Hepatic stellate cell (primary cell): ENCODE measurements at regions not wholly inside any gene's neighbourhood (a gene's known extent, or its start where the extent isn't known, plus 50 kb on each side); places are given as distances from the start of the nearest gene placed in this dataset.
"Not testable (repeated sequence)": the region's sequence is repeated elsewhere in the genome, so short reads cannot be mapped to it uniquely, and the experiment has no call there.

Source experiments
- DNase-seq: peaks from one replicate; pipeline ENCODE4 v3.0.0; 2011; ENCODE audit warnings: low spot score

DNA sequence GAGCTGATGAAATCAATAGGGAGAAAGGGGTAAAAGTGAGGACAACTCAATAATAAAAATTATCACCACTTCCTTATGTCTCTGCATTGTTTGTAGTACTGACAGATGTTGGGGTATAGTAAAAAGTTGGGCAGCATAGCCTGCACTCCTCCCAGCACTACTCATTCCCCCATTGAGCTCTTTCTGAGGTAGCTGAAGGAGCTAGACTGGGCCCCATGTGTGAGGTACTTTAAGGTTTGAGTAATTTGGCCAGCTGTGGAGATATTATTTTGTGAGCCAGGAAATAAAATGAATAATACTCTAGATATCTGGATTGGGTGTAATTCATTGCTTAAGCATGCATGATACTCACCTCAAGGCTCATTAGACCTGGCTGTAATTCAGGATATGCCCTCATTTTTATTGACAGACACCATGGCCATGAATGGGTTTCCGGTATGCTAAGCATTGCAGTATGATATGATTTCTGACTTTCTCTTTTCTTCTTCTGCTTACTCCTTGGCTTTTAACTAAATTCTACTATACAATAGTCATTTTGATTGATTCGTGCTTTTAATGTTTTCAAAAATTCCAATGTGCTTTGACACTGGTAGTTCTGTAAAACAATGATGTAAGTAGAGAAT is 283.9 kb upstream of the RIMS1 start:
- DNase-seq, result no peak

DNA sequence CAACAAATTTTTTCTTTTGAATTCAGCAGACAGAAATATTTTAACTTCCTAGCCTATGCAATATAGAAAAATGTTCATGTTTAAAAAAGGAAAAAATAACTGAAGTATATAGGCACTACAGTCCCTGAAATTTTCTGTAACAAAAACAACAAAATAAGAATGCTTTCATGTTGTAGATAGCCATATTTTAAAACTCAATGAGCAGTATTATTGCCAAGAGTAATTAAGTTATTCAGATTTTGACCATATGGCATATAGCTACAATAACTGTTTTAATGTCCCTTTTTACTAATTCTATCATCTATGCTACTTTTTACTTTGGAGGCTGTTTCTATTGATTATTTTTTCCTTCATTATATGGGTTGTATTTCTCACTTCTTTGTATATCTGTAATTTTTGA is 283.3 kb upstream of the RIMS1 start:
- no peak for DNase-seq

DNA sequence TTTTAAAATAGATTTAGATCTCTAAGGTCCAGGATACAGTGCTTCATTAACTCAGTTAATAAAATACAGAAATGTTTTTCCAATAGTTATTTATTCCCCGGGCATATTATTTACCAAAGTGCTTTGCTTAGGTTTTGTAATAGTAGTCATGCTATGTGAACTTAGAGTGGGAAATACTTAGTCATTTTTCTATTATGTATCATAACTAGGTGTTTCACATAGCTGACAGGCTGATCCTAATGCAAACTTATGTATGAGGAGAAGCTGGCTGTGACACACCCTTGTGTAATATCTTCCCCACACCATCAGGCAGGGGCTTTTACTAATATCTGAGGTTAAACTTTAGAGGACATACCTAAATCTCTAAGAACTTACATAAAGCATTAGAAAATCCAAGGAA is 277.7 kb upstream of the RIMS1 start:
- DNase-seq, result no peak

DNA sequence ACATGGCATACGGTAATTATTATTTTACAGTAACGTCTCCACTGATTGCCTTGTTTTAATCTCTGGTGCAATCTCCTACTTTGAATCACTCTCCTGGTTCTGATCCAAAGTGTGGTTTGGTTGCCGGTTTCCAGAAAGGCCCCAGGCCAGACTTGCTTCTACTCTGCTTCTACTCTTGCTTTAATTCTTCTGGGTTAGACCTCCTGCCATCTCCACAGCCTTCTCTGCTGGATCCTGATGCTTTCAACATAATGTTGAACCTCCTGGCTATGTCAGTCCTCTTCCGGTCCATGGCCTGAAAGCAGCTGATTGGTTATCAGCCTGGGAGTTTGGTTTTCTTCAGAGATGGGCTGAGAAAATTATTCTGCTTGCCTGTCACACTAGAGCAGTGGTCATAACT is 266.5 kb upstream of the RIMS1 start:
- DNase-seq, result no peak

DNA sequence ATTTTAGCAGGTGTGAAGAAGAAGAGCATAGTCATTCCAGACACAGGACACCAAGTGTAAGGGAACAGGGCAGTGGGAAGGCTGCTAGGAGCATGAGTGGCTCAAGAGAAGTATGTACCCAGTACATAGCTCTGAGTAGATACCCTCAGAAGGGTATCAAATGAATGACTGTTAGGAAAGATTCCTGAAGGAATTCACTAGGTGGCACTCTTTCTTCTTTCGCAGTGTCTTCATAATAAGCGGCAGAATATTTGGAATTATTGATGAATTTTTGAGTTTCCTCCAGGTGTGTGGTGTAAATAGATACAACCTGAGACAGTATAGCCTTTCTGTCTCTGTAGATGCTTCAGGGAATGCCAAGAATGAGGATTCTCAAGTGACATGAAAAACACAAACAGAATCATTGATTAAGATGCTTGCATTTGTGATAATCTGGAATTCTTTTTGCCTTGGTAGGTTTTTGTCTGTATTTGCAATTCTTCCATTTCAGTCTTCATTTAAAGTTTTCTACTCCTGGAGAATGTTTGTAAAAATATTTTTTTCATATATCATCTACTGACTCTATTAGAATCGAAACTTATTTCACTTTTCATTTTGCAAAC is 264.3 kb upstream of the RIMS1 start:
- no peak for DNase-seq

DNA sequence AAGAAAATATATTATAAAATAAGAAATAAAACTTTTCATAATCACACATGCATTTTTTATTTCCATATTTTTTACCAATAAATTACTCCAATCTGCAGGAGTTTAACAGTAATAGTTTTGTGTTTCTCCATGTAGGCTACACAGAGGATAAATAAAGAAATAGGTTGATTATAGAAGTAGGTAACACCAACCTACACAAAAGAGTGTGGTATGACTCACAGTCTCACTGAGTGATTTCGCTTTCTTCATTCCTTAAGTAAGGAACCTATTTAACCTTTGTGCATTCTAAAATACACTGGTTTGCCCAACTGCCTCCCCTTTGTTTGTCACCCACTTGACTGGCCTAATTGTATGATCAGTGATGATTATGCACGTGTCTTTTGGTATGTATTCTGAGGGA is 244.2 kb upstream of the RIMS1 start:
- DNase-seq, result no peak

DNA sequence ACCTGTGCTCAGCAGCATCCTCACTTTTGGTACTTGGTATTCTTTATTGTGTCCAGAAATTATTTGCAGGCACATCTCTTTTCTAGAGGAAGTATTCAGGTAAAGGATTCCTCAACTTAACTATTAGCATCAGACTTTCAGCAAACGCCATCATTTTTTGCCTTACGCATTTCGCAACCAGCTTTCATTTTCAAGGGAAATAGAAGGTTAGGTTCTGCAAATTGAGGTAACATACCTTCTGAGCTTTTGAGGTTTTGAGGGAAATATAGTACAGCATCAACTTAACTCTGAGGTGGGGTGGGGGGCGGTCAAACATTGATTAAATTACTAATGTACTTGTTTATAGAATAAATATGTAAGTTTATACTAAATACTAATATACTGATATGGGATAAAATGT is 243.6 kb upstream of the RIMS1 start:
- DNase-seq, result no peak

DNA sequence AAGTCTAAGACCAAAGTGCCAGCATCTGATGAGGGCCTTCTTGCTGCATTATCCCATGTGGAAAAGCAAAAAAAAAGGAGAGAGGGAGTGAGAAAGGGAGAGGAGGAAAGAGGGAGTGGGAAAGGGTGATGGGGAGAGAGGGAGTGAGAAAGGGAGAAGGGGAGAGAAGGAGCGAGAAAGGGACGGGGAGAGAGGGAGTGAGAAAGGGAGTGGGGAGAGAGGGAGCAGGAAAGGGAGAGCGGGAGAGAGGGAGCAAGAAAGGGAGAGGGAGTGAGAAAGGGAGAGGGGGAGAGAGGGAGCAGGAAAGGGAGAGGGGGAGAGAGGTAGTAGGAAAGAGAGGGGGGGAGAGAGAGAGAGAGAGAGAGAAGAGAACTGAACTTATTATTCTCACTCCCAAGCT is 241.1 kb upstream of the RIMS1 start:
- DNase-seq, result no peak

DNA sequence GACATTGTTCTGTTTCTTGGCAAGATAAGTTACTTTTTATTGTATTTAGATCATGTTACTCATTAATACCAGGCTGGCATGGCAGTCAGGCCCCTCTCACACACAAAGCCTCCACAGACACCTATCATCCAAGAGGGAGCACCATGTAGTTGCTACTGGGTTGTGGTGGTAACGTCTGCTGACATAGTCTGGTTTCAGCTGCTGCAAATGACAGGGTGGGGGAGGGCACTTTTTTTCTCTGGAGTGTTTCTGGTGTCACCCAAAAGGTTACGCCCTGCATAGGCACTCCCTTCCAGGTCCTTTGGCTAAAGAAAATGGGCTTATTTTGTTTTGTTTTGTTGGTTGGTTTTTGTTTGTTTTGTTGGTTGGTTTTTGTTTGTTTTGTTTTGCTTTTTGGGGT is 236.4 kb upstream of the RIMS1 start:
- DNase-seq, result no peak

DNA sequence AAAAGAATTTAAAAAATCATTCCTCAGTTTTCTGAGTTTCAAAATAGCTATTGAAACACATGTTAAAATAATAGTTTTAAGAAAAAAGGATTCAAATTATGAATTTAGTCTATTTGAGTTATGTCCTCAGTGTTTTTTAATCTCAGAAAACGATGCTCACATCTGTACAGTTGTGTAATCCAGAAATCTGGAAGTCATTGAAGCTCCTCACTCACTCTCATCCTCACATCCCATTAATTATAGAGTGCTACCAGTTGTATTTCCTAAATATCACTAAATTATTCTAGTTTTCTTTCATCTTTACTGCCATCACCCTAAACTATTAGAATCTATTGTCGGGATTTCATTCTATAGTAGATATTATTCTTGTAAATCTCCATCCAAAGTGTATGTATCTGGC is 234.7 kb upstream of the RIMS1 start:
- no peak for DNase-seq

DNA sequence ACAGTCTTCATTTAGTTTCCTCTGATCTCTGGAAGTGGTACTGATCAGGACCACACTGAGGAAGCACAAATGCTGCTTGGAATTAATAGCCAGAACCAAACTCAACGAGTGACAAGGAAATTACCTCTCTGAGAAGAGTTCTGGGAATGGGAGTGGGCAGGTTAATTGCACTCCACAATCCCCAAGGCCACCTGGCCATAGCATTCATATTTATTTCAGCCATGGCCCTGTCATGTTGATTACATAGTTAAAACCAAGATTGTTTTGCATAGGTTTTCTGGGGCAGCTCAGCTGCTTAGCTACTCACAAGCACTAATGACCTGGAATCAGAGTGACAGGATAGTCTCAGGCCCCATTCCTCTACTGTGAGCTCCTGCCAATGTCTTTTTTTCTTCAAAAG is 230.2 kb upstream of the RIMS1 start:
- no peak for DNase-seq

DNA sequence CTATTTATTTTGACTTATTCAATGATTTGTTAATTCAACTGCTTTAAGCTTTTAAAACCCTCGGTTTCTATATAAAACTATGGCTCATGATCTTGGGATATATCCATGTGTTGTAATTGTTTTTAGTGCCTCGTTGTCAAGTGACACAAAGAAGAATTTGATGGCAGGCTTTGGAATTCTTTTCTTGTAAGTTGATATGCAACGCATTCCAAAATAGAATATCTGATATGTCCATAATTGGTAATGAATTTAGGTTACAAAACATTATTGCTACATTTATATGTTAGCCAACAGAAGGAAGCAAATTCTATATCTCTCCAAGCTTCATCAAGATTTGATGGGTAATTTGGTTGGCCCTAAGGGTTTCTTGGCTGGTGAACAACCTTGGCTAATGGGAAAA is 220.4 kb upstream of the RIMS1 start:
- no peak for DNase-seq

DNA sequence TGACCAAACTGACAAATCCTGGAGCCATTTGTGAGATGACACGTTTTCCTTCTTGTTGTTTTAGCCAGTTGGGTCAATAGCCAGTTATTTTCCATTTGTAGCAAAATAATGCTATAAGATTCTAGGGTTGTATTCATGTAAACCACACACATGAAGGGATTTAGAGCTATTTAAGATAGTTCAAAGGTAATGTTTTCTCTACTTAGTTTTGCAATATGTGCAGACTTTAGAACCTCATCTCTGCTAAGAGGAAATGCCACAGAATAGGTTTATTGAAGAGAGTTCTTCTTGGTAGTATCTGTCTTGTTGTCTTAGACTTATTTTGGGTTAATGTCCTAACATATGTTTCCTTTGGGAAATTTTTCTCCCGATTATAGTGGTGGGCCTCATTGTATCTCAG is 213.5 kb upstream of the RIMS1 start:
- no peak for DNase-seq

DNA sequence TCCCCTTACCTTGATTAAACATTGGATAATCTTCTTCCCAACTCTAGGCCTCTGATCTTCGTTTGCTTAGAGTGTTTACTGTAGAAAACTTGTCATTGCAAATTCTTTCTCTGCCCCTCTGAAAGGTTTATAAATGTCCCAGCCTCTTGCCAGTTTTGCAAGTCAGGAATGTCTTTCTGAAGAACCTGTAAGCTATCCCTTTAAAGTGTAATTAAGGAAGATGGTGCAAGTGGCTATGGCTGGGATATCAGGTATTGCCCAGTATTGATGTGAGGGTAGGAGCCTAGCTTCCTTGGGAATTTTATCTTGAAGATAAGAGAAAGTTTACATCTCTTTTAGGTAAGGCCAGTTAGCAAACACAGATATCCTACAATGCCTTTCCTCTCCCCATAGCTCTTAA is 211.0 kb upstream of the RIMS1 start:
- no peak for DNase-seq

DNA sequence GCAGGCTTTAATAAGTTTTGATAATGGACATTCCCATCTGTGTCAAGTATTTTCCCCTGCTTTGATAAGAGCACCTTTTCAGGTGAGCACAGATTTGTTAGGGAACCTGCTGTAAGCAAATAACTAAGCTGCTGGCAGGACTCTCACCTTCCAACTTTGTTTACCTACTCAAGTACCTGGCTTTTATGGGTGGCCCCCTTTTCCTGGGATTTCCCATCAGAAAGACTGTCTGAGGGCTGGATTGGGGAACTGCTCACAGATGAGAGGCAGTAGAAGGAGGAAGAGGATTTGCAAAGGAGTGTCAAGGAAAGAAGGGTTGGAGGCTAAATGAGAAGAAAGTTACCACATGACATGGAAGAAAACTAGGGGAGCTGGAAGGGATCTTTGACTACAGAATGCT is 210.1 kb upstream of the RIMS1 start:
- no peak for DNase-seq

DNA sequence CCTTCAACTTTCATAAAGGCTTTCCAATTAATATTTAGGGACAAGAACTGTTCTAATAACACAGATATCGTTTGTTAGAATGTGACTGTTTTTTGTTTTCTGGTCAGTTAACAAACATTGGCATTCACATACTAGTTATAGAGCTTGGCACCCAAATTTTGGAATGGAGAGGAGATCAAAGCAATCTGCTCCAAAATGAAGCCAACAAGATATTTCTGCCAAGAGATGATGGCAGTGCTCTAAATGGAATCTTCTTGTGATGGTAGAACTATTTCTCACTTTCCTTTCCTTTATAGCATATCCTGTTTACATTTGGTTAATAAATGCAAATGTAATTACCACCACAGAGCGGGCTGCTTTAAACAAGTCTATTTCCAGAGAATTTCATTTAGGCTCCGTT is 208.3 kb upstream of the RIMS1 start:
- DNase-seq, result no peak

DNA sequence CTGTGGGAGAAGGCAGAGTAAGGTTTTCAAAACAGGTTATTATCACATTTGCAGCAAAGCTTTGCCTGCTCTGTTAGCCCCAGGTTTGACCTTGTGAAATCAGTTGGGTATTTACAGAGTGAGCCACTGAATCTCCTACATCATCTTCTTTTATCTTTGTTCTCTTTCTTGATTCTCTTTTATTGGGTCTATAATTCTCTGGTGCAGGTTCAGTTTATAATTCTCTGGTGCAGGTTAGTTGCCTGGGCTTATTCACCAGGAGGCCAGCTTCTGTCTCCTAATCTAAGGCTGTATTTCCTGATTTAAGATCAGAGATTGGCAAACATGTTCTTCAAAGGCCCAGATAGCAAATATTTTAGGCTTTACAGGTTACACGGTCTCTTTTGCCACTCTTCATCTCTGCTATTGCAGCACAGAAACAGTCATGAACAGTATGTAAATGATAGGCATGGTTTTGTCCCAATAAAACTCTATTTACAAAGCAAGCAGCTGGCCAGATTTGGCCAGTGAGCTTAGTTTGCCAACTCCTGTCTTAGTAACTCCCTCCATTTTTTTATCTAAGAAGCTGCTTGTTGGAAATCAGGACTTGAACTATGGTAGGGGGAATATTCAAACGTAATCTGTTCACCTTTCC is 205.0 kb upstream of the RIMS1 start:
- no peak for DNase-seq

DNA sequence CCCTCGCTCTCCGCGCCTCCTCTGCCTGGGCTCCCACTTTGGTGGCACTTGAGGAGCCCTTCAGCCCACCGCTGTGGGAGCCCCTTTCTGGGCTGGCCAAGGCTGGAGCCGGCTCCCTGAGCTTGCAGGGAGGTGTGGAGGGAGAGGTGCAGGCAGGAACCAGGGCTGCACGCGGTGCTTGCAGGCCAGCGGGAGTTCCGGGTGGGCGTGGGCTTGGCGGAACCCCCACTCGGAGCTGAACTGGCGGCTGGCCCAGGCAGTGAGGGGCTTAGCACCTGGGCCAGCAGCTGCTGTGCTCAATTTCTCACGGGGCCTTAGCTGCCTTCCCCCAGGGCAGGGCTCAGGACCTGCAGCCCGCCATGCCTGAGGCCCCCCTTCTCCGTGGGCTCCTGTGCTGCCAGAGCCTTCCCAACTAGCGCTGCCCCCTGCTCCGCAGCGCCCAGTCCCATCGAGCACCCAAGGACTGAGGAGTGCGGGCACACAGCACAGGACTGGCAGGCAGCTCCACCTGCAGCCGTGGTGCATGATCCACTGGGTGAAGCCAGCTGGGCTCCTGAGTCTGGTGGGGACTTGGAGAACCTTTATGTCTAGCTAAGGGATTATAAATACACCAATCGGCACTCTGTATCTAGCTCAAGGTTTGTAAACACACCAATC is 200.2 kb upstream of the RIMS1 start:
- not testable (repeated sequence) for DNase-seq

DNA sequence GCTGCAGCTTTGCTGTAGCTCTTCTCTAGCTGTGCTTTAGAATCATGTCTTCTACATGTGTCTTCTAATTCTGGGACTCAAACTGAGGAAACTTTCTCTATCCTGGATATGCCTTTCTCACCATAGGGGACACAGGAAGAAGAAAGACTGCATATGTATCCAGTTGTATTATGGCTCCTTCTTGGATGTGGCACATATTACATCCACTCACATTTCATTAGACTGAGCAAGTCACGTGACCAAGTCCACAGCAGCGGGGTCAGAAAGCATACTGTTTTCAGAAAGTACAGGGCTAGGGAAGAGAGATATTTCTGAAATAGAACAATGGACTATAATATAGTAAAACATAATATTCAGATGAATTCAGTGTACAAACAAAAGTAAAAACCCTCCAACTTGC is 187.6 kb upstream of the RIMS1 start:
- DNase-seq, result no peak

DNA sequence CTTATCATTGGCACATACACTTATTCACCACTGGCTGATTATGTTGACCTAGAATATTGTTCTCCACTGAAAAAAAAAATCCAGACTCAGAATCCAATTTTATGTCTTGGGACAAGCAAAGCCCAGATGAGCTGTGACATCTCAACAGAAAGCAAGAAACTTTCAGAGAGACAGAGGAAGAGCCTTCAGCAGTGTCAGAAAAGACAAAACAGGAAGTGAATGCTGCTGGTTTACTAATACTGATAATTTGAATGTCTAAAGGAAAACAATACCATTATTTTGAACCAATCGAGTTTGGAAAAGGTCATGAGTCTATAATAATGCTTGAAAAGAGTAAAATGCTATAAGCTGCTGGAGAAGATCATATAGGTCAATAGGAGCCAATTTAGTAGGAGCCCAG is 179.8 kb upstream of the RIMS1 start:
- DNase-seq, result no peak

DNA sequence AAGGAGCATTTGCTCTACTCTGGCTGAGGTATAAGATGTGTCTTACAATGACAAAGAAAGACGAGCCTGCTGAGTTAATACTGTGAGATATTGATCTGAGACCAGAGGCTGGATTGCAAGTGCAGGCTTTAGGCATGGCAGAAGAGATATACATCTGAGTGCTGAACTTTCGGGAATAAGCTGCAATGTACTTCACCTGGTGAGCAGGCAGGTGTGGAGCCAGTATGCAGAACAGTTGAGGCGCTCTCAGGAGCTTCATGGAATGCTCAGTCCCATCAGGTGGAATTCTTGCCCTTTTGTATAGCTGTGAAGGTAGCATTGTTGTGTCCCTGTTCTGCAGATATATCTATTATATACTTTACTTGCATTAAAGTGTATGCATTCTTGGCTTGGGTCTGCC is 179.3 kb upstream of the RIMS1 start:
- no peak for DNase-seq

DNA sequence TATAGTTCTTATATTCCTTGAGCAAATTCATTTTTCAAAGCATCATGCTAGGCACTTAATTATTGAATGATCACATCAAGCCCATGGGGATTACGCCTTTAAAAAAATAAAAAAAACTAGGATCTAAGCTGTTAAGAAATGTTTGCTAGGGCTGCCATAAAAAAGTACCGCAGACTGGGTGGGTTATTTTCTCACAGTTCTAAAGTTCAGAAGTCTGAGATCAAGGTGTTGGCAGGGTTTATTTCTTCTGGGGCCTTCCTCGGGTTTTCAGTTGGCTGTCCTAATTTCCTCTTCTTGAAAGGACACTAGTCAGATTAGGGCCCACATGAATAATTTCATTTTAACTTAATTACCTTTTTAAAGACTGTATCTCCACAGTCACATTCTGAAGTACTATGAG is 165.6 kb upstream of the RIMS1 start:
- DNase-seq, result no peak

DNA sequence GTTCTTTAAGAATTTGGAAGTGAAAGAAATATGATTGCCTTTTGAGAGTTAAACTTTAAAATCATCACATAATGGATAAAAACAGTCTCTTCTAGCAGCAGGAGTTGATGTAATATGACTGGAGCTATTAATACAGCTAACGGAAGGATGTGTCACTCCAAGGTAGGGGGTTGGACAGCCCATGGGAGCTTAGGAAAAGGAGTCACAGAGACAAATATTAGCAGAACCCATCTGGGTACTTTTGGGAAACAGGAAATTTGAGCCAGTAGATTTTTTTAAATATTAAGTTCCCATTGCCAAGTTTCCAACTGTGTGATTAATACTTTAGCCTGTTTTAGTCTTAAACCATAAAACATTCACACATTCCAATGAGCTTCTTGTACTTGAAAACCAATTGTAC is 164.7 kb upstream of the RIMS1 start:
- DNase-seq, result no peak

DNA sequence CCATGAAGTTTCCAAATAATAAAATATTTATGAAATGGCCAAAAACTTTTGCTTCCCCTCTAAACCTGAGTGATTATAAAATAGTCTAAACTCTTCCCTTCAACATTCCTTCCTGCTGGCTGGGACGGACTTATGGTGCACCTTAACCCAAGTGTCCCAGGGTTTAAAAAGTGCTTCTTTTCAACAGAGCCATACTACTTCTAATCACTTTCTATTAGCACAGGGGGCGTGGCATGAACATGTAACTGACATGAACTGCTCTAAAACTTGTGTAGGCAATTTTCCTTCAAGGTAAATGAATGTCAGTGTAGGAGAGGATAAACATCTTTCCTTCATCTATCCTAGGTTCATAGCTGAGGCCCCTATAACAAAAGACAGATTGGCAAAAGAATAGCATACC is 163.6 kb upstream of the RIMS1 start:
- no peak for DNase-seq
